NOMO-1 treated with DMSO at 0.1 percent for 48 hours (cell line): ENCODE measurements at regions not wholly inside any gene's neighbourhood (a gene's known extent, or its start where the extent isn't known, plus 50 kb on each side); places are given as distances from the start of the nearest gene placed in this dataset.

Experiments
- DNase-seq: peaks from one replicate; lab custom pipeline; 2025; ENCODE audit not compliant: unreplicated experiment; lab: John Stamatoyannopoulos, UW

DNA sequence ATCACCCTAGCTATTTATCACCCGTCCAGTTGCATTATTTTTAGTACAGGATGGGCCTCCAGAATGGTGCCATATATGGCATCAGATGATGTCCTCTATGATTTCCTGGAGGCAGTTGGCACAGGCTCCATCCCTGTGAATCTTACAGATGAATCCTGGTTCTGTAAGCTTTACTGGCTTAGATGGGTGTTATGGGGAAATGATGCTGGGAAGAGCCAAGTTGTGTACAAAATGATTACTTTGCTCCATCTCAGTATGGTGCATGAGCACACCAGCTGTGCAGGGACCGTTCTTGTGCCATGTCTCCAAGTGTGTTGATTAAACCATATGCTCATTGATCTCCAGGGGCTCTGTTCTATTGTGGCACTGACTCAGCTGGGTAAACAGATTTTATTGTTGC, 755.7 kb downstream of the TLR4 start:
- no peak for DNase-seq

DNA sequence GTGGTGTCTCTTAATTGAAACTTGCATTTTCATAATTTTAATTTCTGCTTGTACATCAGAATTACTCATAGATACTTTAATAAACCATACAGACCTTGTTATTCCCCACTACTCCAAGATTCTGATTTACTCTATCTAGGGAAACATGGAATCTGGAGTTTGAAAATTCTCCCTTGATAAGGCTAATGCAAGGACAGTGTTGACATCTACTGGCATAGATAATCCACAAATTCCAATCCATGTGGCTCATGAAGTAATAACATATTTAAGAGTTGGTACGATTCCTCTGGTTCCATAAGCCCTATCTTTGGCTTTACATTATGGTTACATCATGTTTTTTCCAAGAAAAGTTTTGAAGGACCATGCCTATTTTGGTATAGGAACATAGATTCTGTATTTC, 759.2 kb downstream of the TLR4 start:
- no peak for DNase-seq

DNA sequence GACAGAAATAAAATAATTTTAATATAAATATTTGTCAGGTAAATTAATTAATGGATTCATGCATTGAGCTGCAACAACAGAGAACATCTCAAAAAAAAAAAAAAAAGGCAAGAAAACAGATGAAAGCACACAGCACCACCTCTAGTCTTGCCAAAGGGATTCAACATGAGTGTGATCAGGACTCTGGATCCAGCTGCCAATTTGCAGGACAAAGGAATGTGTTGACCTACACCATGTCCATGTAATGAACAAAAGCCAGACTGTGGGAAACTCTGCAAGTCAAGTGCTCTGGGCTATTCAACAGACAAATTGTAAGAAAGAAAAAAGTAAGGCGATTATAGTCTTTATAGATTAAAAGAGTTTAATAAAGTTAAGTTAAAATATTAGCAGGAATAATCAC, 769.3 kb downstream of the TLR4 start:
- no peak for DNase-seq

DNA sequence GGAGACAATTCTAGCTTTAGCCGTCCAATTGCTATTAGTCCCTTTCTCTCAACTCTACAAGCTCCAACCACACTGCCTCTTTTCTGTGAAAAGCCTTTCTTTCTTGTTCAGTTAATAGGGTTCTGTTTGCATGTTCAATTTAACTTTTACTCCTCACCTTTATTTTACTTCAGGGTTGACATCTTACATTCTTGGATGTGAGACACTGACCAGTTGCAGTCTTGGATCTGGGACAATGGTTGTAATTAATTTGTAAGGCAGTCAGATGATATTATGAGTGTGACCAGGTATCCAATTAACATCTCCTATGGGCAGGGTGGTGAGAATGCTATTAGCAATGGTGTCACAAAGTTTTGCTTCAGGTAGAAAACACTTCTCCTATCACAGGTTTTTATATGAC, 774.5 kb downstream of the TLR4 start:
- no peak for DNase-seq

DNA sequence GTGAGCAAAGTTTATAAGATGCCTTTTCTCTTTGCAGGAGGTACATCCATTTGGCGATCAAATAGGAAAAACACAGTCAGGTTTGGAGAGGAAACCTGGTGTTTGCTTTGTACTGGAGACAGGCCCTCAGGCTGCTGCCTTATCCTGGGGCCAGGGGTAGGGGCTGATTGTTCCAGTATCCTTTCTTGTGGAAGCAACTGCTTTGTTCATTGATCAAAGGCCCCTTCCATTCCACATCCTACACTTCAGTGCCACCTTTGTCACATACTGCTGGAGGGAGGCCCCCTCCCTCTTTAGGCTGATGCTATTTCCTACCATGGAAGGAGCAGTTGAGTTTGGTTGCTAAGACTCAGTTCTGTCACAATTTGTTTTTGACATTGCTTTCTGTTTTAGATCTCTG, 778.1 kb downstream of the TLR4 start:
- DNase-seq = no peak

DNA sequence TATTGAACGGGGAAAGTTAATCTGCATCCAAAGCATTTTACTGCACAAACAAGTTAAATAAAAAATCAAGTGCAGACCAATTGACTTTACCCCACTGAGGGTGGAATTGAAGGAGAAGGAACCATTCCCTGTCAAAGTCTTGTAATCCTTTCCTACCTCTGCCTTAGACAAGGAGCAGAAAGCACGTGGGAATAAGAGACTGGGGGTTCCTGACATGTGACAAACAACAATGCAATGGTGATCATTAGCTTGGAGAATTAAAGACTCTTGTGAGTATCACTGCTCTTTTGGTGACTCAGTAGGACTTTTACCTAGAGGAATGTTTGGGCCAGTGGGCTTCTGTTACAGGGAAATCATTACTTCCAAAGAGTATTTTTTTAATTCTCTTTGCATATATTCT, 779.5 kb downstream of the TLR4 start:
- no peak for DNase-seq

DNA sequence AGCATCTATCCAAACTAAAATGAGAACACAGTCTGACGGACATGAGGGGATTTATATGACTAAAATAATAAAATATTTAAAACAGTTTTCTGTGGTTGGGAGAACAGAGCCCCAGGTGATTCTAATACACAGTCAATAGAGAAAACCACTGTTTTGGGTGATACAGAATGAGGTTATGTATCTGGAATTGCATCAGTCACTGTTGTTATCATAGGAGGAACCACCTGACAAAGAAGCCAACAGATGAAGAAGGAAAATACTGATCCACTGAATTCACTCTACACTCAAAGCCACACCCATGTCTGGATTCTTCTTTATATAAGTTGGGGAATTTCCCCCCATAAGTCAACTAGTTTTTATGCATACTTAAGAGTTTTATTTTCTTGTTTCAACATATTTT, 799.0 kb downstream of the TLR4 start:
- DNase-seq = no peak

DNA sequence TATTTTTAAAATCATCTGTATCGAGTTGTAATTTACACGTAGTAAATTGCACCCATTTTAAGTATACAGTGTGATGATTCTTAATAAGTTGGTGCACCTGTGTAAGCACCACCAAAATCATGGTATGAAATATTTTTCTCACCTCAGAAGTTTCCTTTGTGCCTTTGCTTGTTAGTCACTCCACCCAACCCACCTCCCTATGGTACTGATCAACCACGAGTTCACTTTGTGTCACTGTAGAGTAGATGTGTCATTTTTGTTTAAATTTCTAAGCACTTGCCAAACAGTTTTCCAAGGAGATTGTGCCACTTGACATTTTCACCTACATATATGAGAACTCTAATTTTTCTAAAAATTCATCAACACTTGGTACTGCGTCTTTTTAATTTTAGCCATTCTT, 806.5 kb downstream of the TLR4 start:
- DNase-seq = no peak

DNA sequence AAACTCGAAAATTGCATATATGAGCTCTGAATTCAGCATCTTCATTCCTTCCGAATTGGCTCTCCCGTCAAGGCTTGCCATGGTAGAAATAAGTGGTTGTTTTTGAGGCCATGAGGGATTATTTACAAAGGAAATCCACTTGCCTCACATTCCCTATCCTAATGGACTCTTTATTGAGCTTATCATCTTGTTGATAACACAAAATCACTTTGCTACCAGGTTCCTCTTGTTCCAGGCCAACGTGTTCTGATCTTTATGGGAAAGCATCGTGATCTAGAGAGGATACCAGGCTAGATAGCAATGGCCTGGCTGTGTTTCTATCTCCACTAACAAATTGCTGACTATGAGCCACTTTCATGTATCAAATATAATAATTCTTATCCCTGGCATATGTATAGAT, 811.7 kb downstream of the TLR4 start:
- DNase-seq = no peak

DNA sequence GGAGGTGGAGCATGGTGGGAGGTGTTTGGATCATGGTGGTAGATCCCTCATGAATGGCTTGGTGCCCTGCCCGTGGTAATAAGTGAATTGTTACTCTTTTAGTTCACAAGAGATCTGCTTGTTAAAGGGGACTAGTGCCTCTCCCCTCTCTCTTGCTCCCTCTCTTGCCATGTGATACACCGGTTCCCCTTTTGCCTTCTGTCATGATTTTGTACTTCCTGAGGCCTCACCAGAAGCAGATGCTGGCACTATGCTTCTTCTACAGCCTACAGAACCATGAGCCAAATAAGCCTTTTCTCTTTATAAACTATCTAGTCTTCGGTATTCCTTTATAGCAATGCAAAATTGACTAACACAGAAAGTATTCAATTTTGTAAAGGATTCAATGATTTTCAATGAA, 817.1 kb downstream of the TLR4 start:
- peak; percentile 3 for DNase-seq

DNA sequence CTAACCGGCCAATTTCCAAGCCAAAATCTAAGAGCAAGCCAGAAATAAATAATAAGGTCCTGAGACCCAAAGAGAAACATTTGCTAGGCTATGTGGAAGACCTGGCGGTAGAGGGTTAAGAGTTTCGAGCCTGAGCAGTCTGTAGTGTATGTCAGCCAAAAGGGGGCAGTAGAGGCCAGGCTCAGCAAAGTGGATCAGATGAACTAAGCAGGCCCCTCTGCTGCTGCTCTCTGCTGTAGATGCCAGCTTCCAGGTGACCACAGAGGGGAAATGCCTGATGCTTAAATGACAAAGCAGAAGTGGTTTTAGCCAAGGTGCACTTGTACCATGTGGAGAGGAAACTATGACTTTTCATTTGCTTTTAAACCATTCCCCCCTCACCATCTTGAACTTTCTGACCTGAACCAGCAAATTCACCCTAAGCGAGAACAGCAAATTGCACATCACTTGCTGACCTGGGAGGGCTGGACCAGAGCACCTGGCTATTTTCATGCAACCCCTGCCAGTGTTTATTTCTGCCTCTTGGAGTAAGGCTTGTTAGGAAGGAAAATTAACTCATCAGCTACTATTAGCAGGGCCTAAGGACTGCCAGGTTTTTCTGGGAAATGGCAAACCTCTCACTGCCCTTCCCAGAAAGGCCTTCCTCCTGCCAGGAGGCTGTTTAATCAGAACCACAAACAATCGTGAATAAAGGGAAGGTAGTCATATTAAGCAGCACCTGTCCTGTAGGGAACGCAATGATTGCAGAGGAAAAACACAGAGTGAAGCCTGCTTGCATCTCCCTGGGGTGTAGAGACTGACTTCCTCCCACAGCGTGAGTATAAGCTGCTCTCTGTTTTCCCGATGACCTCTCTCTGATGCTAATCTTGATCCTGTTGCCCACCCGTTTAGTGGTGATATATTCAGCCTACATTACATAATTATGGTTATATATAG, 818.2 kb downstream of the TLR4 start:
- peak; percentile 25 for DNase-seq

DNA sequence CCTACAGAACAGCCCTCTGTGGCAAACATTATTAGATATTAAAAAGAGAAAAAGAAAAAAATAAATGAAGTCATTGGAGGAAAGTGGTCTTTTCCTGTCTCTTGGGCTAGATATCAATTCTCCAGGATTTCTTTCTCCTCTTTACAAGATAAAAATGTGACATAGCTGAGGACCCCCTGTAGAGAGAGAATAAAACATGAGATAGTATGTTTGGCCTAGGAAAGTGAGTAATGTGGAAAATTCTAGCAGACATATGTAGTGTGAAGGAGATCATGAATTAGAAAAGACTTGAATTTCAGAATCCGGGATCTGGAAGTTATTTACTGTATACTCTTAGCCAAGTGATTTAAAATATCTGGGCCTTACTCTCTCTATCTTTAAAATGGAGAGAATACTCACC, 823.1 kb downstream of the TLR4 start:
- DNase-seq = no peak

DNA sequence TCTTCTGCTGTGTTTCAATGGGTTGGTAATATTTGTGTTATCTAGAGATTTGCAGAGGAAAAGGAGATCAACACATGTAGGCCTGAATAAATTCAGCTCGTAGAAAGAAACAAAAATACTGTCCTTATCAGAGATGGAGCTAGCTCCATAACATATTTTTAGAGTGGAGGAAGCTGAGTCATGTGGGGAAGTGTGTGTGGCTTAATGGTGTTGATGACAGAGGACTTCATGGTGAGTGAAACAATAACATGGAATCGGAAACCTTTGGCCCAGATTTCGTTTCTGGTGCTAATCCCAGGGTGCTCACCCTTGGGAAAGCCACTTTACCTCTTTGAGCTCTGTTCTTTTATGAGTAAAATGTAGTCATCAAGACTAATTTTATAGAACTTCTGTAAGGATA, 825.0 kb downstream of the TLR4 start:
- DNase-seq = no peak

DNA sequence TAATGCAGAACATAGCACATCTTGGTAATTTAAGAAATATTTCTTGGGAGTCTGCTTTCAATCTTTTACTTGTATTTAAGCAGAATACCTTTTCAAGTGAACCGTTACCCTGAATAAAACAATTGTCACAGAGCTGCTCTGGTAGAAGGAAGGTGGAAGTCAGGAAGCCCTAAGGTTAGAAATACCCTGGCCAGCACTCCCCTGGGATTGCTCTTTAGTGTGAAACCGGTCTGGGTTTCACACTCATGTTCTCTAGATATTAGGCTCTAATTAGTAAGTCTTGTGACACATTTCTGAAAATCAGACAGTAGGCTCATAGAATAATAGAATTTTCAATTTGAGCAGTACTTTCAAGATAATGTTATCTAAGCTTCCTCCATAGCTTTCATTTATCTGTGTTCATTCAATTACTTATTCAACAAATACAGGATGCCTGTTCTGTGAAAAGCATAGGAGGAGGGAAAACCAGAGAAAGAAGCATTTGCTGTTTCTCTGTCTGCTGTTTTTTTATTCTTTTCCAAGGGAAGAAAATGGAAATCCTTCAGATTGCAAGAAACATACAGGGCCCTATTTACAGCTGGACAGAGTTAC, 825.5 kb downstream of the TLR4 start:
- DNase-seq = no peak

DNA sequence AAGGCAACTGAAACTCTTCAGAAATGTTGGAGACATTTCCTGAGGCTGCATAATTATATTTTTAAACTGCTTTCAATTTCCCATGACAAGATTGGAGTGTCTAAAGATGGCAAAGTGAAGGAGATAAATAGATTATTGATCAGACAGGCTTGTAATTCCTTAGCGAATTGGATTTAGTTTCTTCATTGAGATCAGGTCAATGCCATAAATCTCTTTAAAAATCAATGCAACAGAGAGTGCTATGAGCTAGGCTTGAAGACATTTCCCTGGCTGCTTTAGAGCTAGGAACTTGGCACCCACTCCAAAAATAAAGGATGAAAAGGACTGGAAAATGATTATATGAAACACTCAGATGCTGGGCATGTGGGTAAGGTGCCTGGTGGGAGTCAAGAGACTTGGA, 828.4 kb downstream of the TLR4 start:
- DNase-seq = no peak

DNA sequence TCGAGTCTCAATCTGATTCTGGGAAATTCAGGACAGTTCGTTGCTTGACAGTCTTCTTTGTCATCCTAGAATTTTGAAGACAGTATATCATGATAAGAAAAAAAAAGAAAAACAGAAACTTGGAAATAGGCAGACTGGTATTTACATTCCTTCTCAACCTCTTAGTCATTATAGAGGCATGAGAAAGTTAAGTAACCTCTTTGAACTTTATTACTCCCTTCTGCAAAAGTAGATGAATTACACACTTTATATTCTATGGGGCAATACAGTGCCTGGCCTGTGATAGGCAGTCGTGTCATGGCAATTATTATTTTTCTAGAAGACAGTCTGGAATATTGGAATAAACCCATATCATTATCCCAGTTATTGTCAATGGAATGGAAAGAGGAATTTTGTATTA, 828.9 kb downstream of the TLR4 start:
- DNase-seq = no peak

DNA sequence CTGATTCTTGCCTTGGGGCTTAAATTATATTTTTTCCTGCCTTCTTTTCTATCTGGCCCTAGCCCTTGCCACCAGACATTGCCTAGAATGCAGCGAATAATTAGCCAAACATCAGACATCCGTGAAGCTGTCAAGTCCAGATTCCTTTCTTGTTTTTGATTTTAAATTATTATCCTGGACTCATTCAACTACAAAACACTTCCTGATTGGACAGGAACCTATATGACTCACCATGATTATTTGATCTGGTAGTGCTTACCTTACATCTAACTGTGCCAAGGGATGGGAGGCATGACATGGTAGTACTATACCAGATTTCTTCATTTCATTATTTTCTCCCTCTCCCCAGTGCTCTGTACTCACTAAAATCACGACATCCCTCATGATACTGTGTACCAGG, 829.6 kb downstream of the TLR4 start:
- no peak for DNase-seq

DNA sequence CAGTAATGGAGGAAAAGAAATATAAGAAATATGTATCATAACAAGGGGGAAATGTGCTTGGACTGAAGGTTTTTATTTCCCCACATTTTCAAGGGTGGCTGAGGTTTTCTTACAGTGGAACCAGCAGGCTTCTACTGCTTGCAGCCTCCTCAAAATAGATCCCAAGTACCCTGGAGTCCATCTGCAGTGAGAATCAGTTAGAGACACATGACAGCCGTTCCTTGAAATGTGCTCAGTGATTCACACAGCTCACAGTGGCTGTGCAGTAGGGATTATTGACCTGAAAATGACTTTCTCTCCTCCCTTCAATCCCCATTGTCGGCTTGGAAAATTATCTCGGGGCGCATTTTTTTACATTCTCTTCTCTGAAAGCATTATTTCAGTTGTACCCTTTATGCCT, 832.0 kb downstream of the TLR4 start:
- no peak for DNase-seq

DNA sequence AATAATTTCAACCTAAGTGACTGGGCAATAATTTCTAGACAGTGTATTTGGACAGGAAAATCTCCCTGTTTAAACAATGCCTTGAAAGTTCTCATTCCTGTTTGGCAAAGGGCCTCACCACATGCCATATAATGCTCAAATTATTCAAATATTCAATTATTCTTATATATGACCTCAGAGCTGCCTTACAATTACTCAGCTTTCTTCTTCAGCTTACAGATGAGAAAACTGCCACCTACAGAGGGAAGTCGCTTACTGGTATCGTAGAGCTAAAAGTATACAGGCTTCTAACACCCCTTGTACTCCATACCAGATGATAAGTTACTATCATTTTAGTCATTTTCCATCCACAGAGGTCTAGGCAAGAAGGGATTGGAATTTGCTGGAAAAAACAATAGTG, 830.3 kb downstream of the BRINP1 start:
- DNase-seq = no peak

DNA sequence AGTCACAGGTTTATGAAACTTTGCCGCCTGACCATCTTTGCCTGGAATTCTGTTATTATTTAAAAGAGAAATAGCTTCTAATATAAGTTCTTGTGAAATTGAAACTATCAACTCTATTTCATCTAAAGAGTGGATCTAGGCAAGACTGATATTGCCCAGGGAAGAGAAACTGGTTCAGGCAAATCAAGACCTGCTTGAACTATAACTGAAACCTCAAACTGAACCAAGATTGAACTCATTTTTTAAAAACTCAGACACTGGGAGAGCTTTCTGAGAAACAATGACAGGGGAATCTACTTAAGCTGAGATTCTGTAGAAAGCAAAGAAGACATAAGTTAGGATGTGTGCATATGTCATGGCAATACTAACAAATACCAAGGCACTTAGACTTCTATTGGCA, 815.8 kb downstream of the BRINP1 start:
- DNase-seq = no peak

DNA sequence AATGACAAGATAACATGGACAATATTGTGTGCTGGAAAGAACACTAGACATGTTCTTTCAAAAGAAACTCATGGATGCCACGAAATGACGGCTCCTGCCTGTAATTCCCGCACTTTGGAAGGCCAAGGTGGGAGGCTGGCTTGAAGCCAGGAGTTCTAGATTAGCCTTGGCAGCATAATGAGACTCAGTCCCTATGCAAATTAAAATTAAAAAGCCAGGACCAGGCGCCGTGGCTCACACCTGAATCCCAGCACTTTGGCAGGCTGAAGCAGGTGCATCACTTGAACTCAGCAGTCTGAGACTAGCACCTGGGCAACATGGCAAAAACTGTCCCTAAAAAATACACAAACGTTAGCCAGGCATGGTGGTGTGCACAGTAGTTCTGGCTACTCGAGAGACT, 814.2 kb downstream of the BRINP1 start:
- DNase-seq = no peak

DNA sequence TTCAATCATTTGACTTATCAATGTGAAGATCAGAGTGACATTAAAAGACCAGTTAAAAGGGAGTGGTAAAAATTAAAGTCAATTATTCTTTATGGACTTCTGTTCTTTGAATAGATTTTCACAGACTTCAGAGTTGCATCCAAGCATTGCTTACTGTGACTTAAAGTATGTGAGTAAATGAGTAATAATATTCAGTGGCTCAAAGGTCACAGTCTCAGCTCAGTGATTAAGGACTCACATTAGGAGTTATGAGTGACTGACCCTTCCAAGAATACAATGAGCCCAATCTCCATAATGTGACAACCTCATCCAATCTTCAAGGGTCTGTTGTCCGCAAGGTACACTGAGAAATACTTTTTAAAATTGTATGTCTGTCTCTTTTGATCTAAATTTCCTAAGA, 811.2 kb downstream of the BRINP1 start:
- no peak for DNase-seq

DNA sequence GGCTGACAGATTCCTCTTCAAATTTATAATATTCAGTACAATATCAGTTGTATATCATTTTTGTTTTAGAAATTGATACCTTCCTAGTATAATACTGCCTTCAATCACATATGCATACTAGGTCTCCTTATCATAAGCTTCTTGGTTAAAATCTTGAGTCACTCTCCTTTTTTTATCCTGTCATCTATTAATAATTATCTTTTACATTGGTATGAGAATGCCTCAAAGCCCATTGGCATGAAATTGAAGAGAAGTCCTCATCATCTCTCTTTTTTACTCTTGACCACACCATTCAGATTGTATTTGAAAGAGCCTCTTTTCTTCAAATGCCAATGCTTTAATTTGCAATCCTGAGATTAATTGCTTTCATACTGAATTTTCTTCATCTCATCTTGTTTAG, 810.3 kb downstream of the BRINP1 start:
- DNase-seq = no peak
